GM12878 (cell line): ENCODE measurements at regions not wholly inside any gene's neighbourhood (a gene's known extent, or its start where the extent isn't known, plus 50 kb on each side); places are given as distances from the start of the nearest gene placed in this dataset.

ENCODE experiments used
- ATAC-seq: fragments of 200-7000 bp; cut with Tn5 transposase; 3 replicates; pipeline ENCODE4 v1.9.1; 2020; ENCODE audit warnings: mild to moderate bottlenecking, moderate library complexity
- BruUV-seq: library from RNA; stranded (reverse); fragments of 400-500 nt; replicated peaks from 2 replicates; lab custom pipeline; 2021; lab: Mats Ljungman, UMichigan
- CTCF ChIA-PET: fragments of 300-600 bp; sonication (Branson Sonifier 250); formaldehyde crosslinking; extraction: SDS; loops from one replicate; lab custom pipeline; 2021; ENCODE audit warnings: inconsistent platforms; lab: Yijun Ruan, JAX
- POLR2A ChIA-PET: fragments of 350-600 bp; formaldehyde crosslinking; extraction: SDS; loops from one replicate; lab custom pipeline; 2021; ENCODE audit warnings: inconsistent platforms; lab: Charles Lee
- RAD21 ChIA-PET: fragments of 300-600 bp; sonication (Branson Sonifier 250); formaldehyde crosslinking; loops from one replicate; lab custom pipeline; 2023; ENCODE audit warnings: antibody characterized with exemption; ENCODE audit not compliant: unreplicated experiment; lab: Charles Lee
- SMC1A ChIA-PET: fragments of 300-600 bp; sonication (Branson Sonifier 250); formaldehyde crosslinking; loops from one replicate; lab custom pipeline; 2023; ENCODE audit not compliant: unreplicated experiment, uncharacterized antibody; lab: Charles Lee
- DNase-seq: peaks from one replicate; pipeline ENCODE4 v3.0.0-alpha.2; 2011; ENCODE audit warnings: low read depth, low spot score
- FAIRE-seq: peaks from 3 replicates; lab custom pipeline; 2011; peaks lifted over from hg19 to GRCh38; lab: Jason Lieb, UNC
- H2AFZ ChIP-seq: 2 replicates; pipeline ENCODE4 v1.6.0; 2011; ENCODE audit warnings: low read depth, low read length, control low read depth; ENCODE audit not compliant: control insufficient read depth
- H3K27ac ChIP-seq: 2 replicates; pipeline ENCODE4 v1.5.1; 2011; ENCODE audit warnings: control low read depth; ENCODE audit not compliant: control insufficient read depth, insufficient read depth
- H3K27me3 ChIP-seq, 2 experiments: replicated peaks in 1 of 2; 2 replicates each; pipeline versions ENCODE4 v1.6.0 to v1.6.1; 2011; ENCODE audit warnings: low read length in 1 of 2; ENCODE audit not compliant: control insufficient read depth in 2 of 2, insufficient read depth in 2 of 2
- H3K36me3 ChIP-seq, 2 experiments: 2 replicates each; pipeline ENCODE4 v1.5.1; 2011; ENCODE audit warnings: low read length in 1 of 2; ENCODE audit not compliant: control insufficient read depth in 2 of 2, insufficient read depth in 2 of 2
- H3K4me1 ChIP-seq: 2 replicates; pipeline ENCODE4 v1.6.1; 2011; ENCODE audit warnings: mild to moderate bottlenecking, low read length, moderate library complexity, mixed read lengths; ENCODE audit not compliant: control insufficient read depth, insufficient read depth
- H3K4me2 ChIP-seq: 2 replicates; pipeline ENCODE4 v1.6.0; 2011; ENCODE audit warnings: control low read depth; ENCODE audit not compliant: control insufficient read depth, insufficient read depth
- H3K4me3 ChIP-seq: fragments of 200-600 bp; sonication (generic); 2 replicates; pipeline ENCODE4 v1.5.1; 2016
- H3K79me2 ChIP-seq: 2 replicates; pipeline ENCODE4 v1.6.0; 2011; ENCODE audit warnings: low read length; ENCODE audit not compliant: control insufficient read depth, insufficient read depth
- H3K9ac ChIP-seq: 2 replicates; pipeline ENCODE4 v1.8.0; 2011; ENCODE audit warnings: low read length, control low read depth, mixed read lengths; ENCODE audit not compliant: control insufficient read depth, insufficient read depth
- H3K9me3 ChIP-seq: replicated peaks from 3 replicates; pipeline ENCODE4 v1.5.1; 2011; ENCODE audit warnings: mild to moderate bottlenecking, low read length; ENCODE audit not compliant: control insufficient read depth, insufficient read depth
- H4K20me1 ChIP-seq: 2 replicates; pipeline ENCODE4 v1.6.0; 2011; ENCODE audit not compliant: control insufficient read depth, insufficient read depth
- ASH2L ChIP-seq: fragments of 300-600, 200-600 bp; sonication (generic); IDR thresholded peaks from 2 replicates; pipeline ENCODE4 v1.6.1; 2017; ENCODE audit warnings: low read depth, mild to moderate bottlenecking, borderline replicate concordance
- BCLAF1 ChIP-seq: fragments of 450-650 bp; IDR thresholded peaks from 2 replicates; pipeline ENCODE4 v1.6.1; 2017; ENCODE audit warnings: antibody characterized with exemption, mild to moderate bottlenecking, moderate library complexity
- IRF4 ChIP-seq: IDR thresholded peaks from 2 replicates; pipeline ENCODE4 v1.6.1; 2011; ENCODE audit warnings: low read depth, low read length
- JUNB ChIP-seq: IDR thresholded peaks from 2 replicates; pipeline ENCODE4 v1.6.1; 2016; ENCODE audit warnings: antibody characterized with exemption, mild to moderate bottlenecking
- MEF2A ChIP-seq: IDR thresholded peaks from 2 replicates; pipeline ENCODE4 v1.6.1; 2011; ENCODE audit warnings: low read depth, mild to moderate bottlenecking, low read length, moderate library complexity; ENCODE audit not compliant: insufficient read depth
- SMC3 ChIP-seq: IDR thresholded peaks from 2 replicates; pipeline ENCODE4 v1.6.1; 2011; ENCODE audit warnings: low read length, improper control_type of control experiment, borderline replicate concordance
- ZNF384 ChIP-seq: IDR thresholded peaks from 2 replicates; pipeline ENCODE4 v1.6.1; 2012; ENCODE audit warnings: low read depth, mild to moderate bottlenecking, low read length, improper control_type of control experiment, borderline replicate concordance
- WGBS: methylation state at CpG from one replicate; pipeline ENCODE4 v1.1.6; 2016; ENCODE audit warnings: low lambda C conversion rate; ENCODE audit not compliant: insufficient replicate concordance, insufficient coverage; ENCODE audit errors: missing lambda C conversion rate; 5-methylcytosine and 5-hydroxymethylcytosine counted together
- in situ Hi-C: fragments of 300-500 bp; cut with MboI; formaldehyde crosslinking; loops from 9 replicates; pipeline ENCODE4 v1.14.3; 2018; ENCODE audit warnings: mixed read lengths
- intact Hi-C: fragments of 100-400 bp; cut with micrococcal nuclease; formaldehyde crosslinking; loops from one replicate; pipeline ENCODE4 v1.14.2; 2022; ENCODE audit not compliant: unreplicated experiment
- TF ChIP-seq, protein P1 (sequence below): IDR thresholded peaks from 2 replicates; pipeline ENCODE4 v1.6.1; 2011; ENCODE audit warnings: low read depth, low read length, improper control_type of control experiment, borderline replicate concordance
- TF ChIP-seq, protein P2 (sequence below): fragments of 450-650 bp; IDR thresholded peaks from 2 replicates; pipeline ENCODE4 v1.6.1; 2017; ENCODE audit warnings: borderline replicate concordance

- FAIRE-seq (no peak), ATAC-seq (no peak), DNase-seq (no peak)
- ChIA-PET RAD21 (no interaction called here), SMC1A (interaction anchor here (1.4 to 2.4 kb wide), 3 partner anchors 18 to 180 kb away, joined by 3 to 6 read pairs (median 4); no protein-coding TSS in a partner anchor), CTCF (interaction anchor here (1.0 kb wide), 1 partner anchor 39 kb away, joined by 3 read pairs; no protein-coding TSS in a partner anchor), POLR2A (no interaction called here)
- WGBS: 5% methylated on average over 1 of the region's 1 CpG
- Histone ChIP-seq H3K9ac (no peak overlapping the region), H3K4me2 (no peak overlapping the region), H2AFZ (no peak overlapping the region), H3K4me3 (no peak overlapping the region), H3K27ac (no peak overlapping the region), H4K20me1 (no peaks in the 10 kb centered on the region), H3K4me1 (no peaks in the 10 kb centered on the region), H3K79me2 (no peaks in the 10 kb centered on the region), H3K27me3 (no peaks in the 10 kb centered on the region), H3K36me3 (no peaks in the 10 kb centered on the region), H3K9me3 (no peaks in the 10 kb centered on the region)
- intact Hi-C loops: no loop called here
- BruUV-seq: no TSS peak
- in situ Hi-C loops: no loop called here
- TF ChIP-seq ZNF384 (no peak), IRF4 (no peak), SMC3 (no peak), BCLAF1 (no peak), MEF2A (no peak), JUNB (no peak), ASH2L (no peak)
- TF ChIP-seq, protein P1, sequence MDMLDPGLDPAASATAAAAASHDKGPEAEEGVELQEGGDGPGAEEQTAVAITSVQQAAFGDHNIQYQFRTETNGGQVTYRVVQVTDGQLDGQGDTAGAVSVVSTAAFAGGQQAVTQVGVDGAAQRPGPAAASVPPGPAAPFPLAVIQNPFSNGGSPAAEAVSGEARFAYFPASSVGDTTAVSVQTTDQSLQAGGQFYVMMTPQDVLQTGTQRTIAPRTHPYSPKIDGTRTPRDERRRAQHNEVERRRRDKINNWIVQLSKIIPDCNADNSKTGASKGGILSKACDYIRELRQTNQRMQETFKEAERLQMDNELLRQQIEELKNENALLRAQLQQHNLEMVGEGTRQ: no peak
- TF ChIP-seq, protein P2, sequence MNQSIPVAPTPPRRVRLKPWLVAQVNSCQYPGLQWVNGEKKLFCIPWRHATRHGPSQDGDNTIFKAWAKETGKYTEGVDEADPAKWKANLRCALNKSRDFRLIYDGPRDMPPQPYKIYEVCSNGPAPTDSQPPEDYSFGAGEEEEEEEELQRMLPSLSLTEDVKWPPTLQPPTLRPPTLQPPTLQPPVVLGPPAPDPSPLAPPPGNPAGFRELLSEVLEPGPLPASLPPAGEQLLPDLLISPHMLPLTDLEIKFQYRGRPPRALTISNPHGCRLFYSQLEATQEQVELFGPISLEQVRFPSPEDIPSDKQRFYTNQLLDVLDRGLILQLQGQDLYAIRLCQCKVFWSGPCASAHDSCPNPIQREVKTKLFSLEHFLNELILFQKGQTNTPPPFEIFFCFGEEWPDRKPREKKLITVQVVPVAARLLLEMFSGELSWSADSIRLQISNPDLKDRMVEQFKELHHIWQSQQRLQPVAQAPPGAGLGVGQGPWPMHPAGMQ: no peak
Observed at GRCh38 chr2:176891857-176892256, 320.7 kb upstream of the HNRNPA3 start.
